ENCODE measurements at regions not wholly inside any gene's neighbourhood (a gene's known extent, or its start where the extent isn't known, plus 50 kb on each side); places are given as distances from the start of the nearest gene placed in this dataset.

DNA sequence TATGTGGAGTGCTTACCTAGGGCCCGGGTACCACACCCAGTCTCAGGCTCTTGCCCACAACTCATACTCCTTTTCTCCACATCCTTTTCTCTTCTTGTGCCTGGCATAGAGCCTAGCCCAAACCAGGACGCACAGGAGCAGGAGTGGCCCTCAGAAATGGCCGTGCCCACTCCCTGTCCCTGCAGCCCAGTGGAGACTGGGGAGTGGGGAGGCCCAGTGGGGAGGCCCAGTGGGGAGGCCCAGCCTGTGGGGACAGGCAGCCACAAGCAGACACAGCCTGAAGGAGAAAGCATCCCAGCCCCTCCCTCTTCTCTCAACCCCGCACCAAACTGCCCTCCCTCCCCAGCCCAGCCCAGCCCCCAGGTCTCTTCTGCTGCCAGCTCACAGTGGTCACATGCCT, 196.8 kb downstream of the KIF26A start:
- no peak for DNase-seq (ENCODE audit: extremely low spot score)
- CTCF ChIA-PET: no interaction called here
- no peak for TF ChIP-seq ZNF384 (IDR thresholded peaks at IDR 0.05)
- POLR2A ChIA-PET: no interaction called here

DNA sequence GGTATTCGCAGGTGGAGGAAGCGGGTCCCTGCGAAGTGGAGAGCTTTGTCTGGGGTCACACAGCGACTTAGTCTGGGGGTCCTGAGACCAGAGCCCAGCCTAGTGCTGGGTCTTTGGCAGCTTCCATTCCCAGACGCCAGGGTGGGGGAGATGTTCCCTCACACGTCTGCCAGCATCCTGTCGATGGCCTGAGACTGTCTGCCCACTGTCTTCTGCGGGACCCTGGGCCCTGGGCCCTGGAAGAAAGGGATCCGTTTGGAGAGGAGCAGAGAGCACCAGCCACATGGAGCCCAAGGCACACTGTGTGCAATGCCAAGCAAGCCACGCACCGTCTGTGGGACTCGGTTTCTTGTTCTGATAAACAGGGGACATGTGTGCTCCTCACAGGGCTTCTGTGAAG, 197.2 kb downstream of the KIF26A start:
- TF ChIP-seq ARNT (IDR thresholded peaks at IDR 0.05) (no peak), ZNF384 (IDR thresholded peaks at IDR 0.05) (no peak), BHLHE40 (IDR thresholded peaks at IDR 0.05; ENCODE audit: borderline replicate concordance) (no peak), FOXK2 (IDR thresholded peaks at IDR 0.05) (no peak), LEF1 (IDR thresholded peaks at IDR 0.05; ENCODE audit: borderline replicate concordance) (no peak), CTBP1 (IDR thresholded peaks at IDR 0.05; ENCODE audit: borderline replicate concordance) (no peak), SUZ12 (IDR thresholded peaks at IDR 0.05) (no peak), SP1 (IDR thresholded peaks at IDR 0.05) (no peak), L3MBTL2 (conservative IDR thresholded peaks at IDR 0.05) (no peak), HDGF (IDR thresholded peaks at IDR 0.05; ENCODE audit: borderline replicate concordance) (no peak), FOXA1 (IDR thresholded peaks at IDR 0.05) (no peak), ELF4 (IDR thresholded peaks at IDR 0.05) (no peak)
- no peak for DNase-seq (ENCODE audit: extremely low spot score)
- ChIA-PET CTCF (no interaction called here), POLR2A (no interaction called here)

DNA sequence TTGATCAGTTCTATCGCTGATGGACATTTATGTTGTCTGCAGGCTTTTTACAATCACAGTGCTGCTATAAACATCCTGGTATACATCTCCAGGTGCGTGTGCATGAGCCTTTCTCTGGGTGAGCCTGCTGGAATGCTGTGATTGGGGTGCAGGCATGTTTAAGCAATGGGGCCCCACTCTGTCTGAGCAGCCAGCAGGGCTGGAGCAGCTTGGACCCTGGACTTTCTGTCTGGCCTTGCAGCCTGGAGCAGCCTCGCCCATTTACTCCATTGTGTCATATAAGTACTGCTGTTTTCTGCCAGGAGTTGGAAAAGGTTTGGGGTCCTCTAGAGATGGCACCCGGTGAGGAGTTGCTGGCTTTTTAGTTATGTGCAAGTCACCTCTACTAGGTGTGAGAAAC, 199.0 kb downstream of the KIF26A start:
- DNase-seq (ENCODE audit: extremely low spot score): no peak
- no peak for TF ChIP-seq ELF4 (IDR thresholded peaks at IDR 0.05)
- no peak for TF ChIP-seq CTBP1 (IDR thresholded peaks at IDR 0.05; ENCODE audit: borderline replicate concordance)
- TF ChIP-seq ARNT (IDR thresholded peaks at IDR 0.05): no peak
- TF ChIP-seq SP1 (IDR thresholded peaks at IDR 0.05): no peak
- TF ChIP-seq HDGF (IDR thresholded peaks at IDR 0.05; ENCODE audit: borderline replicate concordance): no peak
- TF ChIP-seq FOXM1 (IDR thresholded peaks at IDR 0.05; ENCODE audit: borderline replicate concordance): no peak
- TF ChIP-seq TARDBP (IDR thresholded peaks at IDR 0.05): no peak
- no peak for TF ChIP-seq FOXA1 (IDR thresholded peaks at IDR 0.05)
- TF ChIP-seq, protein P1, sequence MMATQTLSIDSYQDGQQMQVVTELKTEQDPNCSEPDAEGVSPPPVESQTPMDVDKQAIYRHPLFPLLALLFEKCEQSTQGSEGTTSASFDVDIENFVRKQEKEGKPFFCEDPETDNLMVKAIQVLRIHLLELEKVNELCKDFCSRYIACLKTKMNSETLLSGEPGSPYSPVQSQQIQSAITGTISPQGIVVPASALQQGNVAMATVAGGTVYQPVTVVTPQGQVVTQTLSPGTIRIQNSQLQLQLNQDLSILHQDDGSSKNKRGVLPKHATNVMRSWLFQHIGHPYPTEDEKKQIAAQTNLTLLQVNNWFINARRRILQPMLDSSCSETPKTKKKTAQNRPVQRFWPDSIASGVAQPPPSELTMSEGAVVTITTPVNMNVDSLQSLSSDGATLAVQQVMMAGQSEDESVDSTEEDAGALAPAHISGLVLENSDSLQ (IDR thresholded peaks at IDR 0.05): no peak
- no peak for TF ChIP-seq ZNF384 (IDR thresholded peaks at IDR 0.05)
- TF ChIP-seq SUZ12 (IDR thresholded peaks at IDR 0.05): no peak
- TF ChIP-seq L3MBTL2 (conservative IDR thresholded peaks at IDR 0.05): no peak
- no peak for TF ChIP-seq BHLHE40 (IDR thresholded peaks at IDR 0.05; ENCODE audit: borderline replicate concordance)
- no peak for TF ChIP-seq NFRKB (IDR thresholded peaks at IDR 0.05)
- no peak for TF ChIP-seq FOXK2 (IDR thresholded peaks at IDR 0.05)
- no peak for TF ChIP-seq LEF1 (IDR thresholded peaks at IDR 0.05; ENCODE audit: borderline replicate concordance)
- ChIA-PET POLR2A (no interaction called here), CTCF (no interaction called here)

DNA sequence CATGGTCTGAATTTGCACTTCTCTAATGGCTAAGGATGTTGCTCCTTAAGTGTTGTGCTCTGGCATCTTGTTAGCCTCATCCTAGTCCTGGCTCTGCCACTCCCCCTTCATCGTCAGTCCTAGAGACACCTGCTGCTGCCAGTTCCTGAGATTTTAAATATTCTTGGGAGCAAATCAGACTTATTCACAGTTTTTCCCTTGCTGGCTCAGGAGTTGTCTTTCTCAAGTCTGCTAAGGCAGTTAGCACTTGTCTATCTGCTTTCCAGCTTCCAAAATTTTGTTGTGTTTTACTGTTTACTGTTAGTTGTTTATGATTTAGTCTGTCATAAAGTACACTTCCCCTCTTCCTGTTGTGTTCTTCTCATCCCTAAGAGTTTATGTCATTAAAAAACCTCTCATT, 201.0 kb downstream of the KIF26A start:
- ChIA-PET POLR2A (no interaction called here), CTCF (no interaction called here)
- TF ChIP-seq, protein P1 (IDR thresholded peaks at IDR 0.05): no peak
- TF ChIP-seq BHLHE40 (IDR thresholded peaks at IDR 0.05; ENCODE audit: borderline replicate concordance): no peak
- TF ChIP-seq ELF4 (IDR thresholded peaks at IDR 0.05): no peak
- no peak for TF ChIP-seq ARNT (IDR thresholded peaks at IDR 0.05)
- TF ChIP-seq HDGF (IDR thresholded peaks at IDR 0.05; ENCODE audit: borderline replicate concordance): no peak
- TF ChIP-seq TARDBP (IDR thresholded peaks at IDR 0.05): no peak
- TF ChIP-seq FOXA1 (IDR thresholded peaks at IDR 0.05): no peak
- no peak for DNase-seq (ENCODE audit: extremely low spot score)

DNA sequence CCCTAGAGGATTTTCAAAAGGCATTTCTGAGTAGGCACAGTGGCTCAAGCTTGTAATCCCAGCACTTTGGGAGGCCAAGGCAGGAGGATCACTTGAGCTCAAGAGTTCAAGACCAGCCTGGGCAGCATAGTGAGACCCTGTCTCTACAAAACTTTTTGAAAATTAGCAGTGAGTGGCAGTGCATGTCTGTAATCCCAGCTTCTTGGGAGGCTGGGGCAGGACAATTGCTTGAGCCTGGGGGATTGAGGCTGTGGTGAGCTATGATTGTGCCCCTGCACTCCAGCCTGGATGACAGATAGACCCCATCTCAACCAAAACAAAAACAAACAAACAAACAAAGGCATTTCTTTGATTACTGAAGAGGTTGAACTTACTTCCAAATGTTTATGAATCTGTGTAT, 201.4 kb downstream of the KIF26A start:
- no peak for TF ChIP-seq ZNF384 (IDR thresholded peaks at IDR 0.05)
- TF ChIP-seq TARDBP (IDR thresholded peaks at IDR 0.05): no peak
- TF ChIP-seq, protein P1 (IDR thresholded peaks at IDR 0.05): no peak
- no peak for TF ChIP-seq L3MBTL2 (conservative IDR thresholded peaks at IDR 0.05)
- TF ChIP-seq ARNT (IDR thresholded peaks at IDR 0.05): no peak
- TF ChIP-seq FOXM1 (IDR thresholded peaks at IDR 0.05; ENCODE audit: borderline replicate concordance): no peak
- no peak for TF ChIP-seq SP1 (IDR thresholded peaks at IDR 0.05)
- no peak for TF ChIP-seq FOXA1 (IDR thresholded peaks at IDR 0.05)
- no peak for TF ChIP-seq SUZ12 (IDR thresholded peaks at IDR 0.05)
- TF ChIP-seq NFRKB (IDR thresholded peaks at IDR 0.05): no peak
- TF ChIP-seq HDGF (IDR thresholded peaks at IDR 0.05; ENCODE audit: borderline replicate concordance): no peak
- no peak for TF ChIP-seq FOXK2 (IDR thresholded peaks at IDR 0.05)
- TF ChIP-seq ELF4 (IDR thresholded peaks at IDR 0.05): no peak
- no peak for TF ChIP-seq CTBP1 (IDR thresholded peaks at IDR 0.05; ENCODE audit: borderline replicate concordance)
- no peak for TF ChIP-seq BHLHE40 (IDR thresholded peaks at IDR 0.05; ENCODE audit: borderline replicate concordance)
- no peak for TF ChIP-seq LEF1 (IDR thresholded peaks at IDR 0.05; ENCODE audit: borderline replicate concordance)
- ChIA-PET CTCF (no interaction called here), POLR2A (no interaction called here)
- DNase-seq (ENCODE audit: extremely low spot score): no peak

DNA sequence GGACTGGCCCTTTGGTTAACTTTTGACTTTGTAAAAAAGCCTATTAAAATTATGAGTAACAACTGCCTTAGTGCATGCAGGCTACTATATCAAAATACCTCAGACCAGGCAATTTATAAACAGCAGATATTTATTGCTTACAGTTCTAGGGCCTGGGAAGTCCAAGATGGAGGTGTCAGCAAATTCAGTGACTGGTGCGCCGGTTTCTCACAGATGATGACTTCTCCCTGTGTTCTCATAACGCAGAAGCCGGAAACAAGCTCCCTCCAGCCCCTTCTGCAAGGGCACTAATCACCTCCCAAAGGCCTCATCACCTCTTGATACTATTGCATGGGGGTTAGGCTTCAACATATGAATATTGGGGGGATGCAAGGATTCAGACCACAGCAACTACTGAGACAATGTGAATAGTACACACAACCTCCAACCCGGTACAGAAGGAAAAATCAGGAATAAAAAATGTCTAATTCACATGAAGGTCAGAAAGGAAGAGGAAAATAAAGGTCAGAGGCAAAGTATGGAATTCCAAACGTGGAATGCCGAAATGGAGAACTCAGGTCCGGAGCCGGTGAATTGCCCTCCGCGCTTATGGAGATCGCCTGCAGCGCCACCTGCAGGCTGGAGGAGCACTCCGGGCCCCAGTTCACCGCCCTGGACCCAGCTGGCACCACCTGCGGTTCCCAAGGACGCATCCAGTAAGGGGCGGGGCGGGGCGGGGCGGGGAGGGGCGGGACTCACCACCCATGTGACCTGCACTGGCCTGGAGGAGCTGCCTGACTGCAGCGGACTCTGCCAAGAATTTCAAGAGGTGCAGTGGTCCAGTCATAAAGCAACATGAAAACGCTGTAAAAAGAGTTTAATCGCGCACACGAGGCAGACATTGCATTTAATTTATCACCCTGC, 203.4 kb downstream of the KIF26A start:
- peak; percentile 97 for DNase-seq (ENCODE audit: extremely low spot score)
- ChIA-PET POLR2A (interaction anchor here (0.9 kb wide), 1 partner anchor 8 kb away, joined by 3 read pairs; no protein-coding TSS in a partner anchor), CTCF (interaction anchor here (0.6 to 1.4 kb wide), 5 partner anchors 9 to 35 kb away, joined by 3 to 6 read pairs (median 4); no protein-coding TSS in a partner anchor)
- TF ChIP-seq ARNT (IDR thresholded peaks at IDR 0.05) (no peak), LEF1 (IDR thresholded peaks at IDR 0.05; ENCODE audit: borderline replicate concordance) (no peak), HDGF (IDR thresholded peaks at IDR 0.05; ENCODE audit: borderline replicate concordance) (no peak), ELF4 (IDR thresholded peaks at IDR 0.05) (no peak), FOXM1 (IDR thresholded peaks at IDR 0.05; ENCODE audit: borderline replicate concordance) (0 out of 2 replicates have a peak, but pooled peaks have one; percentile 13), FOXA1 (IDR thresholded peaks at IDR 0.05) (no peak), TARDBP (IDR thresholded peaks at IDR 0.05) (no peak), L3MBTL2 (conservative IDR thresholded peaks at IDR 0.05) (peak; percentile 56), BHLHE40 (IDR thresholded peaks at IDR 0.05; ENCODE audit: borderline replicate concordance) (no peak)

Measured in HEK293T (cell line).